ENCODE measurements at regions not wholly inside any gene's neighbourhood (a gene's known extent, or its start where the extent isn't known, plus 50 kb on each side); places are given as distances from the start of the nearest gene placed in this dataset.

DNA sequence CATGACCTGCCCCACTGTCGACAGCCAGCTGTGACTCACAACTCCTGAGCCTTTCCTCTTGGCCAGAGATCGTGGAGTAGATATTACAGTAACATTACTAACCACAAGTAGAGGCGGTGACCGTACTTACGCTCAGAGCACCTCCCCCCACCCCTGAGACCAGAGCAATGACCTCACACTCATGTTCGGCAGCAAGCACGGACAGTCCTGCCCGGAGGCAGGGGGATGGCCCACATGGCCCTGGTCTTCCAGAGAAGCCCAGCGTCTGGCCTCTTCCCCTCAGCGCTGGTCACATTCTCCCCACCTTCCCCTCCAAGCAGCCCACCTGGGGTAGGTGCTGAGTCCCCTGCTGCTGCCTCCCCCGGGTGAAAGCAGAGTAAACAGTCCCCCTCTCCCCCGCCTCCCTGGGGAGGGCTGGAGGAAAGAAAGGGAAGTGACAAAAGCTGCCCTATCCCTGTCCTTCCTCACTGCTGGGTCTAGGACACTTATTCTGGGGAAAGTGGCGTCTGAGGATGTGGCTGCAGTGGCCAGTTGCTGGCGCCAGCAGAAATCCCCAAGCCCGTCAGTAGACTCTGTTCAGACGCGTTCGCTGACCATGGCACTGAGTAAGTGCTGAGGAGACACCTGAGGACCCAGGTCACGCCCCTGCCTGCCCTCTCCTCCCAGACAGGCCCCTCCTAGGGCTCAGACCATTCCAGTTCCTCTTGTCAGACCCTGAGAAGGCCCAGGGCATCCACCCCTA is 68.5 kb downstream of the MRPL14 start (continued):
- TF ChIP-seq, protein P1, sequence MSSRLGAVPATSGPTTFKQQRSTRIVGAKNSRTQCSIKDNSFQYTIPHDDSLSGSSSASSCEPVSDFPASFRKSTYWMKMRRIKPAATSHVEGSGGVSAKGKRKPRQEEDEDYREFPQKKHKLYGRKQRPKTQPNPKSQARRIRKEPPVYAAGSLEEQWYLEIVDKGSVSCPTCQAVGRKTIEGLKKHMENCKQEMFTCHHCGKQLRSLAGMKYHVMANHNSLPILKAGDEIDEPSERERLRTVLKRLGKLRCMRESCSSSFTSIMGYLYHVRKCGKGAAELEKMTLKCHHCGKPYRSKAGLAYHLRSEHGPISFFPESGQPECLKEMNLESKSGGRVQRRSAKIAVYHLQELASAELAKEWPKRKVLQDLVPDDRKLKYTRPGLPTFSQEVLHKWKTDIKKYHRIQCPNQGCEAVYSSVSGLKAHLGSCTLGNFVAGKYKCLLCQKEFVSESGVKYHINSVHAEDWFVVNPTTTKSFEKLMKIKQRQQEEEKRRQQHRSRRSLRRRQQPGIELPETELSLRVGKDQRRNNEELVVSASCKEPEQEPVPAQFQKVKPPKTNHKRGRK (tag; IDR thresholded peaks at IDR 0.05) = no peak
- no peak for TF ChIP-seq PHB2 (IDR thresholded peaks at IDR 0.05; ENCODE audit: low read depth)
- no peak for TF ChIP-seq HNRNPK (IDR thresholded peaks at IDR 0.05; ENCODE audit: low read depth, low read length, poor library complexity, severe bottlenecking)
- peak in 1 of 2 experiments; percentile 2; a peak in 2 of 4 replicates for TF ChIP-seq RCOR1 (IDR thresholded peaks at IDR 0.05; ENCODE audit: borderline replicate concordance in 1 of 2, low read depth in 2 of 2, low read length in 2 of 2)
- peak; percentile 75 for TF ChIP-seq RUNX1 (IDR thresholded peaks at IDR 0.05; ENCODE audit: low read depth)
- no peak for TF ChIP-seq NELFE (IDR thresholded peaks at IDR 0.05; ENCODE audit: insufficient read depth, insufficient read length)
- peak; percentile 94 for TF ChIP-seq ZBTB17 (CRISPR knock-in tag; IDR thresholded peaks at IDR 0.05)
- TF ChIP-seq, protein P2, sequence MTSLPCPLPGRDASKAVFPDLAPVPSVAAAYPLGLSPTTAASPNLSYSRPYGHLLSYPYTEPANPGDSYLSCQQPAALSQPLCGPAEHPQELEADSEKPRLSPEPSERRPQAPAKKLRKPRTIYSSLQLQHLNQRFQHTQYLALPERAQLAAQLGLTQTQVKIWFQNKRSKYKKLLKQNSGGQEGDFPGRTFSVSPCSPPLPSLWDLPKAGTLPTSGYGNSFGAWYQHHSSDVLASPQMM (CRISPR knock-in tag; IDR thresholded peaks at IDR 0.05) = no peak
- TF ChIP-seq ZNF165 (CRISPR knock-in tag; IDR thresholded peaks at IDR 0.05; ENCODE audit: borderline replicate concordance) = peak; percentile 92
- TF ChIP-seq CTBP1 (IDR thresholded peaks at IDR 0.05; ENCODE audit: borderline replicate concordance) = peak; percentile 95
- TF ChIP-seq BMI1 (IDR thresholded peaks at IDR 0.05; ENCODE audit: low read length) = no peak
- peak; percentile 89 for TF ChIP-seq TCFL5 (CRISPR knock-in tag; conservative IDR thresholded peaks at IDR 0.05)
- no peak for TF ChIP-seq SAFB2 (IDR thresholded peaks at IDR 0.05; ENCODE audit: borderline replicate concordance, low read depth, low read length, severe bottlenecking)
- TF ChIP-seq CCNT2 (IDR thresholded peaks at IDR 0.05; ENCODE audit: borderline replicate concordance, extremely low read depth, insufficient read length, low read depth, low read length) = peak; percentile 90
- no peak for TF ChIP-seq HNRNPH1 (optimal IDR thresholded peaks at IDR 0.05; ENCODE audit: low read depth, low read length)
- TF ChIP-seq, protein P3, sequence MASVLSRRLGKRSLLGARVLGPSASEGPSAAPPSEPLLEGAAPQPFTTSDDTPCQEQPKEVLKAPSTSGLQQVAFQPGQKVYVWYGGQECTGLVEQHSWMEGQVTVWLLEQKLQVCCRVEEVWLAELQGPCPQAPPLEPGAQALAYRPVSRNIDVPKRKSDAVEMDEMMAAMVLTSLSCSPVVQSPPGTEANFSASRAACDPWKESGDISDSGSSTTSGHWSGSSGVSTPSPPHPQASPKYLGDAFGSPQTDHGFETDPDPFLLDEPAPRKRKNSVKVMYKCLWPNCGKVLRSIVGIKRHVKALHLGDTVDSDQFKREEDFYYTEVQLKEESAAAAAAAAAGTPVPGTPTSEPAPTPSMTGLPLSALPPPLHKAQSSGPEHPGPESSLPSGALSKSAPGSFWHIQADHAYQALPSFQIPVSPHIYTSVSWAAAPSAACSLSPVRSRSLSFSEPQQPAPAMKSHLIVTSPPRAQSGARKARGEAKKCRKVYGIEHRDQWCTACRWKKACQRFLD (CRISPR knock-in tag; IDR thresholded peaks at IDR 0.05) = peak; percentile 99
- TF ChIP-seq MECOM (CRISPR knock-in tag; IDR thresholded peaks at IDR 0.05) = peak; percentile 97
- TF ChIP-seq, protein P4, sequence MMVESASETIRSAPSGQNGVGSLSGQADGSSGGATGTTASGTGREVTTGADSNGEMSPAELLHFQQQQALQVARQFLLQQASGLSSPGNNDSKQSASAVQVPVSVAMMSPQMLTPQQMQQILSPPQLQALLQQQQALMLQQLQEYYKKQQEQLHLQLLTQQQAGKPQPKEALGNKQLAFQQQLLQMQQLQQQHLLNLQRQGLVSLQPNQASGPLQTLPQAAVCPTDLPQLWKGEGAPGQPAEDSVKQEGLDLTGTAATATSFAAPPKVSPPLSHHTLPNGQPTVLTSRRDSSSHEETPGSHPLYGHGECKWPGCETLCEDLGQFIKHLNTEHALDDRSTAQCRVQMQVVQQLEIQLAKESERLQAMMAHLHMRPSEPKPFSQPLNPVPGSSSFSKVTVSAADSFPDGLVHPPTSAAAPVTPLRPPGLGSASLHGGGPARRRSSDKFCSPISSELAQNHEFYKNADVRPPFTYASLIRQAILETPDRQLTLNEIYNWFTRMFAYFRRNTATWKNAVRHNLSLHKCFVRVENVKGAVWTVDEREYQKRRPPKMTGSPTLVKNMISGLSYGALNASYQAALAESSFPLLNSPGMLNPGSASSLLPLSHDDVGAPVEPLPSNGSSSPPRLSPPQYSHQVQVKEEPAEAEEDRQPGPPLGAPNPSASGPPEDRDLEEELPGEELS (CRISPR knock-in tag; IDR thresholded peaks at IDR 0.05; ENCODE audit: borderline replicate concordance) = peak; percentile 89
- TF ChIP-seq ZNF75A (CRISPR knock-in tag; IDR thresholded peaks at IDR 0.05) = peak; percentile 70; the same call in 1 of the 2 replicates
- TF ChIP-seq ZNF197 (CRISPR knock-in tag; IDR thresholded peaks at IDR 0.05; ENCODE audit: low read depth) = peak; percentile 96; the same call in 1 of the 2 replicates
- TF ChIP-seq OTX1 (CRISPR knock-in tag; IDR thresholded peaks at IDR 0.05) = peak; percentile 95
- TF ChIP-seq TEAD4 (IDR thresholded peaks at IDR 0.05; ENCODE audit: low read length) = no peak; the same call in none of the 2 replicates
- TF ChIP-seq TEAD4 (CRISPR knock-in tag; IDR thresholded peaks at IDR 0.05; ENCODE audit: borderline replicate concordance) = no peak
- TF ChIP-seq ILK (tag; IDR thresholded peaks at IDR 0.05; ENCODE audit: borderline replicate concordance, low read depth) = no peak

Data from K562 (cell line).